WTC11 (cell line): ENCODE measurements at regions not wholly inside any gene's neighbourhood (a gene's known extent, or its start where the extent isn't known, plus 50 kb on each side); places are given as distances from the start of the nearest gene placed in this dataset.

ENCODE experiments used
- ATAC-seq: fragments of 200-7000 bp; cut with Tn5 transposase; 2 replicates; pipeline ENCODE4 v1.10.0; 2021; ENCODE audit warnings: mild to moderate bottlenecking, moderate library complexity
- CTCF ChIA-PET: fragments of 300-600 bp; sonication (Branson Sonifier 250); formaldehyde crosslinking; loops from one replicate; lab custom pipeline; 2021; ENCODE audit warnings: antibody characterized with exemption; lab: Charles Lee
- POLR2A ChIA-PET: fragments of 350-600 bp; sonication (Branson Sonifier 250); formaldehyde crosslinking; loops from one replicate; lab custom pipeline; 2021; ENCODE audit warnings: antibody characterized with exemption; lab: Charles Lee
- DNase-seq: peaks from one replicate; pipeline ENCODE4 v3.0.0; 2021; ENCODE audit warnings: low spot score
- H3K27ac Mint-ChIP-seq: 2 replicates; pipeline ENCODE4 v1.8.0; 2021; ENCODE audit warnings: mixed read lengths
- H3K27me3 Mint-ChIP-seq: 2 replicates; pipeline ENCODE4 v1.8.0; 2021; ENCODE audit warnings: low read depth, mild to moderate bottlenecking, moderate library complexity, mixed read lengths
- H3K36me3 Mint-ChIP-seq: 2 replicates; pipeline ENCODE4 v1.8.0; 2021; ENCODE audit warnings: mixed read lengths
- H3K4me1 Mint-ChIP-seq: 2 replicates; pipeline ENCODE4 v1.8.0; 2022; ENCODE audit warnings: mixed read lengths
- H3K4me3 Mint-ChIP-seq: 2 replicates; pipeline ENCODE4 v1.8.0; 2021; ENCODE audit warnings: mild to moderate bottlenecking, moderate library complexity, mixed read lengths
- H3K9me3 Mint-ChIP-seq: 2 replicates; pipeline ENCODE4 v1.8.0; 2021; ENCODE audit warnings: mixed read lengths
- ARID4B ChIP-seq: sonication (generic); formaldehyde crosslinking; IDR thresholded peaks from 2 replicates; pipeline ENCODE4 v1.8.0; 2023; ENCODE audit warnings: missing genetic modification reagents, mild to moderate bottlenecking, borderline replicate concordance
- ATF3 ChIP-seq: sonication (generic); formaldehyde crosslinking; conservative IDR thresholded peaks from 2 replicates; pipeline ENCODE4 v1.8.1; 2022; ENCODE audit warnings: mild to moderate bottlenecking, missing genetic modification reagents
- FOXP4 ChIP-seq: sonication (generic); formaldehyde crosslinking; IDR thresholded peaks from 2 replicates; pipeline ENCODE4 v1.8.0; 2022; ENCODE audit warnings: mild to moderate bottlenecking, missing genetic modification reagents
- HMGA2 ChIP-seq: fragments of 250-450 bp; sonication (Bioruptor Pico); IDR thresholded peaks from 2 replicates; pipeline ENCODE4 v1.4.0; 2021; ENCODE audit warnings: mild to moderate bottlenecking, moderate library complexity
- HMGXB4 ChIP-seq: sonication (generic); formaldehyde crosslinking; IDR thresholded peaks from 2 replicates; pipeline ENCODE4 v1.8.1; 2023; ENCODE audit warnings: mild to moderate bottlenecking, moderate library complexity, missing genetic modification reagents
- MXD4 ChIP-seq: fragments of 250-450 bp; sonication (Bioruptor Pico); IDR thresholded peaks from 2 replicates; pipeline ENCODE4 v1.8.0; 2021; ENCODE audit warnings: mild to moderate bottlenecking, moderate library complexity, borderline replicate concordance
- NFE2L1 ChIP-seq: sonication (generic); formaldehyde crosslinking; IDR thresholded peaks from 2 replicates; pipeline ENCODE4 v1.8.1; 2023; ENCODE audit warnings: missing genetic modification reagents
- NR1H2 ChIP-seq: sonication (generic); formaldehyde crosslinking; IDR thresholded peaks from 2 replicates; pipeline ENCODE4 v1.9.0; 2021; ENCODE audit warnings: mild to moderate bottlenecking, moderate library complexity, missing genetic modification reagents
- PRDM15 ChIP-seq: sonication (generic); formaldehyde crosslinking; IDR thresholded peaks from 2 replicates; pipeline ENCODE4 v1.8.0; 2022; ENCODE audit warnings: missing genetic modification reagents
- TEAD1 ChIP-seq: sonication (generic); formaldehyde crosslinking; IDR thresholded peaks from 2 replicates; pipeline ENCODE4 v1.8.0; 2022; ENCODE audit warnings: mild to moderate bottlenecking, missing genetic modification reagents
- ZBTB21 ChIP-seq: sonication (generic); formaldehyde crosslinking; IDR thresholded peaks from 2 replicates; pipeline ENCODE4 v1.8.1; 2023; ENCODE audit warnings: mild to moderate bottlenecking, missing genetic modification reagents, borderline replicate concordance
- ZNF425 ChIP-seq: fragments of 250-450 bp; sonication (Bioruptor Pico); conservative IDR thresholded peaks from 2 replicates; pipeline ENCODE4 v1.9.0; 2021; ENCODE audit warnings: mild to moderate bottlenecking

GRCh38 chr21:35775778-35776544, 284.4 kb downstream of the SETD4 start (continued):
- no peak for TF ChIP-seq HMGXB4
- TF ChIP-seq ZNF425 (CRISPR knock-in tag): no peak
- no peak for TF ChIP-seq ARID4B (CRISPR knock-in tag)
- TF ChIP-seq PRDM15: no peak

GRCh38 chr21:35770101-35770945, 290.0 kb downstream of the SETD4 start:
- peaks cover 12% of the 10 kb centered on the region for H3K4me1 Mint-ChIP-seq
- DNase-seq (no peak), ATAC-seq (no peak)
- TF ChIP-seq ATF3 (CRISPR knock-in tag) (no peak), HMGA2 (CRISPR knock-in tag) (peak; percentile 85)
- POLR2A ChIA-PET: no interaction called here
- no peak overlapping the region for H3K27ac Mint-ChIP-seq
- CTCF ChIA-PET: no interaction called here
- no peaks in the 10 kb centered on the region for H3K36me3 Mint-ChIP-seq
- no peaks in the 10 kb centered on the region for H3K27me3 Mint-ChIP-seq
- H3K9me3 Mint-ChIP-seq: peaks cover 9% of the 10 kb centered on the region
- no peak overlapping the region for H3K4me3 Mint-ChIP-seq

GRCh38 chr21:35768187-35768586, 292.1 kb downstream of the SETD4 start:
- DNase-seq: no peak
- ChIA-PET CTCF (no interaction called here), POLR2A (no interaction called here)
- Mint-ChIP-seq H3K27me3 (no peaks in the 10 kb centered on the region), H3K27ac (peak overlapping the region; percentile 58), H3K4me1 (peaks cover 12% of the 10 kb centered on the region), H3K36me3 (no peaks in the 10 kb centered on the region), H3K9me3 (peaks cover 21% of the 10 kb centered on the region), H3K4me3 (no peak overlapping the region)
- no peak; the same call in 1 of the 2 replicates for ATAC-seq
- TF ChIP-seq NR1H2 (CRISPR knock-in tag) (no peak), MXD4 (CRISPR knock-in tag) (no peak), FOXP4 (CRISPR knock-in tag) (no peak), ZBTB21 (CRISPR knock-in tag) (no peak), NFE2L1 (CRISPR knock-in tag) (no peak), TEAD1 (no peak), ATF3 (CRISPR knock-in tag) (no peak)
